ENCODE measurements at regions not wholly inside any gene's neighbourhood (a gene's known extent, or its start where the extent isn't known, plus 50 kb on each side); places are given as distances from the start of the nearest gene placed in this dataset.

DNA sequence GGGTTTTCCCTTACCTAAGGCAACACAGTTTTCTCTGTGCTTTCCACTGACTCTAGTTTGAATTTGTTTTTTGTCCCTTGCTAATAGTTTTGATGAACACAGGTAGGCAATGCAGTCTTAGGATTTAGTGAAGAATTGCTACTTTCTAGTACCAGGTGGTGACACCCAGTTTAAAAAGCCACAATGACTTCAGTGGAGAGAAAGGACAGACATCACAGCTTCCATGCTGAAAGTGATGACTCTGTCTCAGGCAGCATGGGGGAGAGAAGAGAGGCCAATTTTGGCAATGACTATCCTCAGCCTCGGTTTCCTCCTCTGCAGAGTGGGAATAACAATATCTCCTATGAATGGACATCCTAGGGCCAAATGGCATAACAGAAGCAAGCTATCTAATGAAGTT, 118.8 kb downstream of the AXIN2 start:
- no peak for FAIRE-seq

DNA sequence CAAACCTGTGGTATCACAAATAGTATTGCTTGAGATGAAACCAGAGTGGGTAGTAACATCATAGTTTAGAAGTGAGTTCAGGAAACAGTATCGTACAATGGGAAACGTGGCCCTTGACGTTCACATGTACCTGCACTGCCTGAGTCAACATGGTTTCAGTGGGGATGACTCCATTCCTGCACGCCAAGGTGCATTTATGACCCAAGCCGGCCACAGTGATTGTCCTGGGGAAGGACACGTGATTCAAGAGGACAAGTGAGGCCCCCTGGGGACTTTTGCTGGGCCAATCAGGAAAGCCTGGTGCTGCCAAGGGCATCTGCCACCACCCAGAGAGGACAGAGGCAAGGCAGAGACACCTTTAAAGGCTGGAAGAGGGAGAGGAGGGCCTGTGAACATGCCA, 119.2 kb downstream of the AXIN2 start:
- no peak for FAIRE-seq

DNA sequence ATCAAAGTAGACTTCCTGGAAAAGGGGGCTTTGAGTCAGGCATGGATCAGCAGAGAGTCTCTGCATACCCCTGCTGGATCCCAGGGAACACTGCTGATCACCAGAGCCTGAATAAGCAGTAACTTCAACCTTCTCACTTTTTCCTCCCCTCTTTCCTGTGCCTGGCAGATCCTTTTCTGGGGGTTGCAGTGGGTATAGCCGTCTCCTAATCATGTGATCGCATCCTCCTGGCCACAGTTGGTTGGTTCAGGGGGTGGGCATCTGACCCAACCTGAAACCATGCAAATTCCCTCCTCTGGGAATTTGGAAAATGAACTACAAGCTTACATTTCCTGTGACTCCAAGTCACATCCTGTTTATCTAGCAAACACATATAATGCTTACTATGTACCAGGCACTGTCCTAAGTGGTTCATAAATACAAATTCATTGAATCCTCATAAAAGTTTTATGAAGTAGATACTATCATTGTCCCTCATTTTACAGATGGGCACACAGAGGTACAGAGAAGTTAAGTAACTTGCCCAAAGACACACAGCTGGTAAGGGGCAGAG, 120.3 kb downstream of the AXIN2 start:
- no peak for FAIRE-seq

DNA sequence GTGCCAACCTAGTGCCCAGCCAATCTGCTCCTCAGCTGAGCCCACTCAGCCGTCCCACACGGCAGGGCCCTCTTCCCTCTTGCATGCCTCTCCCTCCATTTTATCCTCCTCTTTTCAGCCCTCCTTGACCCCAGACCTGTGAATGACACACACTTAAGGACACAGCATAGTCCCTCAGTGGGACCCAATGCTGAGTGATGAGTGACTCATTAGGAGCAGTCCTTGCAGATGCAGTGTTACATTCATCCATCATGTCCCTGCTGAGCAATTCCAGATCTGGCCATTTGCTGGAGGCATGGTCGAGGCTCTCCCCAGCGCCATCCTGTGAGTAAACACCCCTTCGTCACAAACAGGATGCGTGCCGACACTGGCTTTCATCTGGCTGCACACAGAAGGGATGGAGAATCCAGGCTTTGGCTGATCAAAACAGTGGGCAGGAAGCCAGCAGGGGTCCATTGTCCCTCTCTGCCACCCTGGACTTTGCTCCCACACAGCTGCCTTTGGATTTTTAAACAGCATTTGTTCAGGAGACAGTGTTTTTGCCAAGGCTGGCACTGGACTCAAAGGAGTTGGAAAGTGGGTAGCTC, 122.6 kb downstream of the AXIN2 start:
- no peak for FAIRE-seq

DNA sequence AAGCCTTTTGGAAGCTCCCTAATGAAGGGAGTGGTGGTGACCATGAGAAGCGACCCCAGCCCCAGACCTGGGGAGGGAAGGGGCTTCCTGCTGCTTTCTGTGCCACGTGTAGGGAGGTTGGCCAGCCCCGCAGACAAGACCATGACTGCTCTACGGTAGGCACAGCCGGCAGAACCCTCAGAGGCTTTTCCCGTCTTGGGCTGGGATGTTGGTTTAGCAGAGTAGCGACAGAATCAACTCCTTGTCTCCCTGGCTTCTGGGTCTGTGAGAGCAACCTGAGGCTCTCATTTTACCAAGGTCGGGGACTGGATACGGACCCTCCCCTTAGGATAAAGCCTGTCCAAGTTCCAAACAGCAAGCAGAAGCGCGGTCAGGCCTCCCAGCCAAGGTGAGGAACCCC, 123.3 kb downstream of the AXIN2 start:
- no peak for FAIRE-seq

DNA sequence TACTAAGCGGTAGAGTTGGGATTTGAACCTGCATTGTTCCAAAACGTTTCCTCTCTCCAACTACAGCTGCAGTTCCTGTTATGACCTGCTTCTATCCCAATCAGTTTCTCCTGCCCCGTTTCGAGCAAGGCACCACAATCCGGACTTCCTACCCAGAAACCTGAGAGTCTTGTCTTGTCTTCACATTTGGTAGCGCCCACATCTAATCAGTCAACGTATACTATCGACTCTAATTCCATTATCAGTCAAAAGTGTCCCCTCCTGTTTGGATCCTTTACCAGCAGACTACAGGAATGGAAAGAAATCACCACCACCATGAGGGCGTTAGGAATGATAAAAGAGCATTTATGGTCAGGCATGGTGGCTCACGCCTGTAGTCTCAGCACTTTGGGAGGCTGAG, 124.6 kb downstream of the AXIN2 start:
- FAIRE-seq = no peak

DNA sequence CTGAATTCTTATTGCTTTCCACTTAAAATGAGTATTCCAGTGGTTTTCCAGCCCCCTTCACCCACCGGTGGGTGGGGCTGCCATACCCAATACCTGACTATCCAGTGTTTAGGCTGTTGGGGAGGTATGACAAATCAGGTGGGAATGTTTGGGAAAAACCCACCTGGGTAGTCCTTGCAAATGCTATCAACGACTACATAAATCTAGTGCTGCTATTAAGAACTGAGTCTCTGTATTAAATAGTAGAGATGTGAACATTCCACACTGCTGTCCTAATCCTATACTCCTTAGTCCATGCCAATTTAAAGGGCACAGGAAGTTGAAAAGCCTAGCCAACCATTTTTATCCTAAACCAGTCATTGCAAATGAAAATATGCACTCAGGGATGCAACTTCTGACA, 126.6 kb downstream of the AXIN2 start:
- no peak for FAIRE-seq

DNA sequence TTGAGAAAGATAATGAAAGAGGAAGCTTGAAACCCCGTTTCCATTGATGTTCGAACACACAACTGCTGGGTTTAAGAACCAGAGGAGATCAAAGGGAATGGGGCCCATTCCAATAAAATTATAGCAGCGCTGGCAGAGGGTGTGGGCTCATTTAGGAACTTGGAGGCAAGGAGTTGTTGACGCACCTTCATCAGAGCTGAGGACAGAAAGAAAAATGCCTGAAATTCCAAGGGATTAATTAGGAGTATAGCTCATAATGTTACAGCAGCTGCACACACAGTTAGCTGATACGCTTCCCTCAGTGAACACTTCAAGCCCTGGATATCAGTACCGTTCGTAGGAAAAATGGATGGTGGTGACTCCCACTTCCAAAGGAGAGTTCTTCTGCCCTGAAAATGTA, 127.2 kb downstream of the AXIN2 start:
- FAIRE-seq = no peak

DNA sequence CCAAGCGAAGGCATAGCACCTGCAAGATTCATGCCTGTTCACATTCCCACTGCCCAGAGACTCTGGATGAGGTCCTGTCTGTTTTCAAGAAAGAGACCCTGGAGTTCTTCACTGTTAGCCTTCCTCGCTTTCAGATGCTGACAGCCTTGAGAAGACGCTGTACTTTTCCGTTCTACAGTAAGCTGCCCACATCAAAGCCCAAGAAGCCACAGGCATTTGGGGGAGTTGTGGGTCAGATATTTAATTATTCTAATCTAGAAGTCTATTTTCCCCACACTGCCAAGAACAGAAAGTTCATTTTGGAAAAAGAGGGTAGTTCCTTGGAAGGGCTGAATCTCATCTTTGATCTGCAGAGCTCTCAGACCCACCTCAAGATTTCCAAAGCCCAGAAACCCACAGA, 127.9 kb downstream of the AXIN2 start:
- no peak for FAIRE-seq

DNA sequence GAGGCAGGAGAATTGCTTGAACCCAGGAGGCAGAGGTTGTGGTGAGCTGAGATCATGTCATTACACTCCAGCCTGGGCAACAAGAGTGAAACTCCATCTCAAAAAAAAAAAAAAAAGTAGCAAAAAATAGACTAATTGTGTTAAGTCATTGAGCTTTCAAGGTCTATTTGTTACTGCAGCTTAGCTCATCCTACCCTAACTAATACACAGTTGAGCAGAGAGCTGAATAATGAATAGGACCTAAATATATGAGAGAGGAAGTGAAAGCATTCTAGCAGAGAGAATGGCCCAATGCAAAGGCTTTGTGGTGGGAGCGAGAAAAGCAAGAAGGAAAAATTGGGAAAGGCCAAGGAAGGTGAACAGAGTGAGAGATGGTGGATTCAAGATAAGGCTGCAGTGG, 128.3 kb downstream of the AXIN2 start:
- FAIRE-seq = no peak

DNA sequence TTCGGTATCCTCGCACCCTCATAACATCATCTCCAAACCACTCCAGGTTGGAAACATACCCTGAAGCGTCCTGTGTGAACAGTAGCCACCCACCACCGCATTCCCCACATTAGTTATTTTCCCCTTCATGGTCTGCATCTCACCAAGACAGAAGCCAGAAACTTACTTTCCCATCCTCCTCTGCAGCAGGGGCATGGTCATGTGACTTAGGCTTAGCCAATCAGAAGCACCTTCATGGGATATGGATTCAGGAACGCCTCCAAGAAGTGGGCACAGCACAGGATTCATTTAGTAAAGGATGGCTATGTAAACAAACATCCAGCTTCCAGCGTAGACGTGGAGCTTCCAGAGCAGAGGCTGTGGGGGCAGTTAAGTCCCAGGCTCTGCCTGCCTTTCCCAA, 130.3 kb downstream of the AXIN2 start:
- FAIRE-seq = no peak

DNA sequence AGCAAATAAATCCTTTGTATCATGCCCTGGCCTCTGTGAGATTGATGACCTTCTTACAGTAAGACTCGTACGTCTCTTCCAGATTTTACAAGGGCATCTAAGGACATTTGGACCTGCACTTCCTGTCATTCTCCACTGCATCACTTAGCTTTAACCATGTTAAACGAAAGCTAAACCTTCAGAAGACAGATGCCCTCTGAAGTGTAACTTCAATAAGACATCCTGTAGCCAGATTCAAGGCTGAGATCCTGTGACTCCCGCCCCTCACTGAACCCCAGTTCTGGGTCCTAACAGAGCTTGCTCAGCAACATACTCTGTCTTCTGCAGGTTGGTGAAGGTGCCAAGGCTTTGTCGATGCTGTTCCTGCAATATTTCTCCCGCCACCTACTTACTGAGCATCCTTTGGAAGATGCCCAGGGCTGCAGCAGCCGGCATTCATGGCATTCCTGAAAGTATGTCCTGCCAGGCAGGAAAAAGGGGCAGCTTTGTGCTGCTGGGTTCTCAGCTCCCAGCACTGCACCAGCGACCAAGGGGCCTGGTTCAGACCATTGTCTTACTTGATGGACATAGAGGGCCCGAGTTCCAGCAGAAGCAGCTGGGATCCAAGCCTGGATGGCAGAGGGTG, 131.1 kb downstream of the AXIN2 start:
- no peak for FAIRE-seq

DNA sequence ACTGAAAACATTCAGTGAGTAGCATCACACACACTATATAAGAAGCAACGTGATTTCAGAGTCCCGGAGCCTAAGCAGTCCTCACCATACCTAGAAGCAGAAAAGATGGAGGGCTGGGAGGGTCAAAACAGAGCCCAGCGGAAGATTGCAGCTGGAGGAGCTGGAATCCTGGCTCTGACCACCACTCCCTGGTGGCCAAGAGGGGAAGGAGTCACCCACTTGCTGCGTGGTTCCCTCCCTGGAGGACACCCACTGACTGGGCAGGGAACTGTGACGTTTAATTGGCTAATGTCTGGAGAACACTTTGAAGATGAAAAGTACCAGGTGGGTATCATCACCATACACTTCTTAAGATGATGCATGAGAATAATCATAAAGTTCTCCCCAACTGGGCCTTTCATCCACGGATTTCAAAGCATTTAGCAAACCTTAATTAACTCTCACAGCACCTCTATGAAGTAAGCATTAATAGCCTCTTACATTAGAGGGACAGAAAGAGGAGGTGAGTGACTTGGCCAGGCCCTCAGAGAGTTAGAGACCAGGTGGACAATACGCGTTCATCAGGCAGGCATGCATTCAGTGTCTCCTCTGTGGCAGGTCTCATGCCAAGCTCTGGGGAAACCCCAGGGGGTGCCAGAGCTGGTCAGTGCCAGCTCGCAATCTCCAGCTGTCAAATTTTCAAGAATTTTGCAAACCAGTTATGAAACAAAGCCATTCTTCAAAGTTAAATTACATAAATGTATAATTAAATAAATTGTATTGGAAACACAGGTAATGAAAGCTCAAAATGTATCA, 137.9 kb downstream of the AXIN2 start:
- no peak for FAIRE-seq

DNA sequence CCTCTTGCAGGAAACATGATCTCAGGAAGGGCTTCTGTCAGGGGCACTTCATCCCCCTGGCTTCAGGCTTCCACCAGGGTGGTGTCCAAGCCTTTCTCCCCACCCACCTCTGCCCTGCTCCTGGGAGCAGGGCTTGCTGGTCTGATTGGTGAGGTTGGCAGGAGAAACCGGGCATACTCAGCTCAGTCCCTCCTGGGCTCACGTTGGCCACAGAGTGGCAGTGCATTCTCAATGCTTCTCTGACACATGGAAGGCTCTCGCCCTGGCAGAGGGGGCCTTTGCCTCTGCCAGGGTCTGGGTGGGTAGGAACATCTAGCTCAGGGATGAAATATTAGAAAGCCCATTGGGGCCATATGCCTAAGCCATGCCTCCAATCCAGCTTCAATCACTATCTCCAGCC, 142.8 kb downstream of the AXIN2 start:
- no peak for FAIRE-seq

DNA sequence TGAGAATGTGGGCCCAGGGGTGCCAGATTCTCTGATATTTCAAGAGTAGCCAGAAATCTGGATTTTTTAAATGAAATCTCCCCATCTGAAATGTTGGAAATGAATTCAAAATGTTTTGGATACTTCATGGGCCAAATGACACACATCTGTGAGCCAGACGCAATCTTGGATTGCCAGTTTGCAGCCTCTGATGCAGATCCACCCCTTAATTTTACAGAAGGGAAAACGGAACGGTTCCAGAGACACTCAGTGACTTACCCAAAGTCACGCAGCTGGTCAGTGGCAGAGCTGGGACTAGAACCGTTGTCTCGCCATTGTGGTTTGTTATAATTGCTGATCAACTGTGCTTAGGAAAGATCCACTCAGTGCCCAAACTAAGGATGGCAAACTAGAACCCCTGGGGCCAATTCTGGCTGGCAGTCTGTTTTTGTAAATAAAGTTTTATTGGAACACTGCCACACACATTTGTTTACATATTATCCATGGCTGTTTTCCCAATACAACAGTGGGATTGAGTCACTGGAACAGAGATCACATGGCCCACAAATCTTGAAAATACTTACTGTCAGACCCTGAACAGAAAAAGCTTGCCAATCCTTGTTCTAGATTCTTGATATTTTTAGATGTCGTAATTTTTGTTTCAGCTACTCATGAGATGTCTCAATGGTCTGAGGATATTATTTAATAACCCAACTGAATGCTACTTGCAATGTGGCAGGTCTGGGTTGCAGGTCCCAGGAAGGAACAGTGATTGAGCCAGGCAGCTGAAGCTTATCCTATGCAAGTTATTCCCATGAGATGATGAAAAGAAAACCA, 143.8 kb downstream of the AXIN2 start:
- no peak for FAIRE-seq

DNA sequence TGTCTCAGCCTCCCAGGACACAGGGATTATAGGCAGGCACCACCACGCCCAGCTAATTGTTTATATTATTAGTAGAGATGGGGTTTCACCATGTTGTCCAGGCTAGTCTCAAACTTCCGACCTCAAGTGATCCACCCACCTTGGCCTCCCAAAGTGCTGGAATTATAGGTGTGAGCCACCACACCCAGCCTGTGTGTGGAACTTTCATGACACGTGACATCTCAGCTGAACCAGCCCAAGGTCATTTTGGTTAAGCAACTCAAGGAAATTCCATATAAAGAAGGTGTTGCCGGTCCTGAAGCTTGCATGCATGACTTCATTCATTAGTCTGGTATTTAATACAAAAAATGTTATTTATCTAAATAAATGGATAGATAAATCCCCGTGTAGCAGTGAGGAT, 145.5 kb downstream of the AXIN2 start:
- FAIRE-seq = no peak

DNA sequence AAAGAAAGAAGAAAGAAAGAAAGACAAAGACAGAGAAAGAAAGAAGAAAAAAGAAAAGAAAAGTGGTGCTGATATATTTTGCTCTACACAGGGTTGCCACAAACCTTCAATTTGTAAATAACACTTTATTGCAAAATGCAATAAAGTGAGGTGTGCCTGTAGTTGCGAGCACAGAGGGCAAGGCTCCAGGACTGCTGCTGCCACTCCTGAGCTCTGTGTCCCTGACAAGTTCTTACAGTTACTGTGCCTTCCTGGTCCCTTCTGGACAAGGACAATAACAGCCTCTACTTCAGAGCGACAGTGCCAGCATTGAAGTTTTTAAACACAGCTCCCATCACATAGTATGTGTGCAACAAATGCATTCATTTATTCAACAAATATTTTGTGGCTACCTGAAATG, 148.1 kb downstream of the AXIN2 start:
- no peak for FAIRE-seq

DNA sequence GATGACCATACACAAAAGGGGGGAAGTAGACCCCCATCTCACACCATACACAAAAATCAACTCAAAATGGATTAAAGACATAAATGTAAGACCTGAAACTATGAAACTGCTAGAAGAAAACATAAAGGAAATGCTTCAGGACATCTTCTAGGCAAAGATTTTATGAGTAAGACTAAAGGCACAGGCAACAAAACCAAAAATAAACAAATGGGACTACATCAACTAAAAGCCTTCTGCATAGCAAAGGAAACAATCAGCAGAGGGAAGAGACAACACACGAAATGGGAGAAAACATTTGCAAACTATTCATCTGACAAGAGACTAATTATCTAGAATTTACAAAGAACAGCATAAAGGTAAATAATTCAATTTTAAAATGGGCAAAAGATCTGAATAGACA, 152.1 kb downstream of the AXIN2 start:
- FAIRE-seq = no peak

DNA sequence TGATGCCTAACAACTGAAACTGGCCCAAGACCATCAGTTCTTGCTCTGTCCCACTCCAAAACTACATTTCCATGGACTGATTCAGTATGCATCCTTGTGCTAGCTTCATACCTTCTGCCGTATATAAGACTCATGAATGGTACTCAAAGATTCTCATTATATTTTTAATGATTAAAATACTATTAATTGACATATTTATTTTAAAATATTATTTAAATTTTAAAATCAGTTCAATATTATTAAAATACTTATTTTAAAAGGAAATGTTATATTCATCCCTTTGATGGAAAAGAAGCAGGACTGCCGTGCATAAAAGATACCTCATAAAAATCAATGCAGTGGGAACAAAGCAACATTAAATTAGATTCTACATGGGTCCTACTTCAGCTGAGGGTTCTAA, 153.4 kb downstream of the AXIN2 start:
- FAIRE-seq = no peak

DNA sequence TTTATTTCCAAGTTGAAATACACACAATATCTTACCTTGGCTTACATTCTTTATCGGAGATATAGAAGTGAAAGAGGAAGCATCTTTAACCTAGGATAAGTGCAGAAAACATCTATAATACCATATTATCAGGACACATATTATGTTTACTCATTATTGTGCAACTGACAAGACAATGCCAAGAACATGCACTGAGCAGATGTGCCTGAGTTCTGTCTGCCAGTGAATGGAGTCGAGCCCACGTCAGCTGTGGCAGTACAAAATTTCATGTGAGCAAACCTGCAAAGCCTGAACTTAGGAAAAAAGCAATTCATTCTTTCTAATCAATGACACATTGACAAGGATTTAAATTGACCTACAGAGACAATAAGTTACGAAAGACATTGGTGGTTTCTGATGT, 154.4 kb downstream of the AXIN2 start:
- no peak for FAIRE-seq

DNA sequence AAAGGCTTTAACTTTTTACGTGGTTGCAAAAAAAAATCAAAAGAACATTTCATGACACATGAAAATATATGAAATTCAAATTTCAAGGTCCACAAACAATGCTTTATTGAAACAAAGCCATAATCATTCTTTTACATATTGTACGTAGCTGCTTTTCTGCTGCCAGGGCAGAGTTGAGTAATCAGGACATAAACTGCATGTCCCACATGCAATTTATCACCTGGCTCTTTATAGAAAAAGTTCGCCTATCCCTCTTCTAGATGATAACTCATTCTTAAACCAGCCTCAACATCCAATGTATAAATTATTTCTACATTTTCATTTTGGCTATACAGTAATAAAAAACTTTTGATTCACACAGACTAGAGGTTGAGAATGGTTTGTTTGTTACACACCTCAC, 154.9 kb downstream of the AXIN2 start:
- FAIRE-seq = no peak

DNA sequence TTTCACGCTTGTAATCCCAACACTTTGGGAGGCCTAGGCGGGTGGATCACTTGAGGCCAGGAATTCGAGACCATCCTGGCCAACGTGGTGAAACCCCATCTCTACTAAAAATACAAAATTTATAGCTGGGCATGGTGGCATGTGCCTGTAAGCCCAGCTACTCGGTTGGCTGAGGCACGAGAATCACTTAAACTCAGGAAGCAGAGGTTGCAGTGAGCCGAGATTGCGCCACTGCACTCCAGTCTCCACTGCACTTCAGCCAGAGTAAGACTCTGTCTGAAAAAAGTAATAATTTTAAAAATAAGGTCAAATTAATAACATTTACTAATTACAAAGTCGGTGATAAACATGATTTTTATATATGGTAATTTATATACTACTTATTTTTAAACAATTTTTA, 155.9 kb downstream of the AXIN2 start:
- FAIRE-seq = peak; percentile 59

DNA sequence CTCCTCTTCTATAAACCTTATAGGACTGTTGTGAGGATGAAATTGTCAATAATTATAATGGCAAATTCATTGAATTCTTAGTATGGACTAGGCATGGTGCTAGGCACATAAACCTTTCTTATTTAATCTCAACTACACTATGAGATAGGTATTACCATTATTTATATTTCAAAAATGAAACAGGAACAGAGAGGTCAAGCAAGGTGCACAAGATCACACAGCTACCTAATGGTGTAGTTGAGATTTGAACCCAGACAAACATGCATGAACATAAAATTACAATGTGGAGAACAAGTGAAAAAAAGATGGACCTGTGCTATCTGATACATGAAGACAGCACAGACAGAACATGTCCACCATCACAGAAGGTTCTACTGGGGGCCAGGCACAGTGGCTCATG, 156.7 kb downstream of the AXIN2 start:
- FAIRE-seq = no peak

All from A204.1 (cell line).